ENCODE measurements at regions not wholly inside any gene's neighbourhood (a gene's known extent, or its start where the extent isn't known, plus 50 kb on each side); places are given as distances from the start of the nearest gene placed in this dataset.

GRCh38 chr7:55723621-55723941 is 139.0 kb downstream of the SEPTIN14 start:
- TF ChIP-seq USF2 (IDR thresholded peaks at IDR 0.05; ENCODE audit: low read depth, low read length), result no peak
- no peak for TF ChIP-seq USF2 (CRISPR knock-in tag; IDR thresholded peaks at IDR 0.05; ENCODE audit: borderline replicate concordance)
- no peak for TF ChIP-seq TRIM22 (IDR thresholded peaks at IDR 0.05)
- no peak for TF ChIP-seq ZSCAN21 (CRISPR knock-in tag; IDR thresholded peaks at IDR 0.05; ENCODE audit: borderline replicate concordance)
- TF ChIP-seq BRF2 (CRISPR knock-in tag; IDR thresholded peaks at IDR 0.05), result no peak
- TF ChIP-seq ZNF891 (CRISPR knock-in tag; IDR thresholded peaks at IDR 0.05), result no peak
- no peak for TF ChIP-seq MTA3 (CRISPR knock-in tag; IDR thresholded peaks at IDR 0.05)
- no peak for TF ChIP-seq ZNF781 (CRISPR knock-in tag; IDR thresholded peaks at IDR 0.05; ENCODE audit: borderline replicate concordance, not compliant biosample characterization)
- no peak for TF ChIP-seq ZKSCAN1 (IDR thresholded peaks at IDR 0.05; ENCODE audit: low read length)
- no peak for TF ChIP-seq ATF2 (CRISPR knock-in tag; IDR thresholded peaks at IDR 0.05)
- TF ChIP-seq U2AF2 (IDR thresholded peaks at IDR 0.05; ENCODE audit: low read depth, low read length), result no peak
- TF ChIP-seq AKNA (CRISPR knock-in tag; IDR thresholded peaks at IDR 0.05; ENCODE audit: borderline replicate concordance), result no peak
- TF ChIP-seq ASH2L (IDR thresholded peaks at IDR 0.05; ENCODE audit: insufficient read length, low read depth, low read length), result no peak
- TF ChIP-seq ERF (CRISPR knock-in tag; IDR thresholded peaks at IDR 0.05), result no peak
